NT2/D1 (cell line): ENCODE measurements at regions not wholly inside any gene's neighbourhood (a gene's known extent, or its start where the extent isn't known, plus 50 kb on each side); places are given as distances from the start of the nearest gene placed in this dataset.

Experiments used
- SUZ12 ChIP-seq: IDR thresholded peaks from 2 replicates; pipeline ENCODE4 v1.6.1; 2011; ENCODE audit not compliant: insufficient read length, insufficient read depth; ENCODE audit errors: extremely low read depth
- ZNF274 ChIP-seq: IDR thresholded peaks from 2 replicates; pipeline ENCODE4 v1.6.1; 2011; ENCODE audit warnings: mild to moderate bottlenecking, low read depth, low read length

DNA sequence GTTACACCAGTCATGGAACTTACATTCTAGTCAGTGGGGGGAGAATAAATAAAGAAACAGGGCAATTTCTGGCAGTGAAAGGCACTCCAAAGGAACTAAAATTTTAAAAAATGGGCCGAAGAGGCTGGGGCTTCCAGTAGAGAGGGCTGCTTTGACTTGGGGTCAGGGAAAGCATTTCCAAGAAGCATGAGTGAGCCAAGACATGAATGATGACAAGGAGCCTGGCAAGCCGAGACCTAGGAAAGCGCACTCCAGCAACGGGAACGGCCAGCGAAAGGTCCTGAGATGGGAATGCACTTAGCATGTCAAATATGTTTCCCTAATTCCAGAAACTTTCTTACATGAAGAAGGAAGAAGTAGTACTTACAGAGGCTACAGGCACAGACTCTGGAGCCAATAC lies 95.4 kb upstream of the NGF start:
- TF ChIP-seq SUZ12, result no peak
- no peak for TF ChIP-seq ZNF274
